ENCODE measurements at regions not wholly inside any gene's neighbourhood (a gene's known extent, or its start where the extent isn't known, plus 50 kb on each side); places are given as distances from the start of the nearest gene placed in this dataset.

GRCh38 chr11:128407962-128408361, 179.4 kb downstream of the ETS1 start:
- no peak for DNase-seq (ENCODE audit: low read depth)
- no peak overlapping the region for H3K4me3 ChIP-seq (ENCODE audit: low read depth, low read length)
- no peak for TF ChIP-seq CTCF (IDR thresholded peaks at IDR 0.05; ENCODE audit: low read depth, low read length, missing control alignments)

- no peak overlapping the region for H3K4me3 ChIP-seq (ENCODE audit: low read depth, low read length)
- no peak for TF ChIP-seq CTCF (IDR thresholded peaks at IDR 0.05; ENCODE audit: low read depth, low read length, missing control alignments)
- no peak for DNase-seq (ENCODE audit: low read depth)
Measured at GRCh38 chr11:128405714-128406662, 181.4 kb downstream of the ETS1 start.

- no peak for TF ChIP-seq CTCF (IDR thresholded peaks at IDR 0.05; ENCODE audit: low read depth, low read length, missing control alignments)
- H3K4me3 ChIP-seq (ENCODE audit: low read depth, low read length): no peak overlapping the region
- no peak for DNase-seq (ENCODE audit: low read depth)
Measured at GRCh38 chr11:128405112-128405511, 182.2 kb downstream of the ETS1 start.

GRCh38 chr11:128404437-128404836, 182.9 kb downstream of the ETS1 start:
- DNase-seq (ENCODE audit: low read depth): no peak
- TF ChIP-seq CTCF (IDR thresholded peaks at IDR 0.05; ENCODE audit: low read depth, low read length, missing control alignments): no peak
- no peak overlapping the region for H3K4me3 ChIP-seq (ENCODE audit: low read depth, low read length)

GRCh38 chr11:128400382-128401203, 186.8 kb downstream of the ETS1 start:
- no peak for TF ChIP-seq CTCF (IDR thresholded peaks at IDR 0.05; ENCODE audit: low read depth, low read length, missing control alignments)
- H3K4me3 ChIP-seq (ENCODE audit: low read depth, low read length): no peak overlapping the region
- DNase-seq (ENCODE audit: low read depth): no peak

- no peak overlapping the region for H3K4me3 ChIP-seq (ENCODE audit: low read depth, low read length)
- no peak for TF ChIP-seq CTCF (IDR thresholded peaks at IDR 0.05; ENCODE audit: low read depth, low read length, missing control alignments)
- no peak for DNase-seq (ENCODE audit: low read depth)
Measured at GRCh38 chr11:128399251-128400121, 187.9 kb downstream of the ETS1 start.

All from GM12864 (cell line).